ENCODE measurements at regions not wholly inside any gene's neighbourhood (a gene's known extent, or its start where the extent isn't known, plus 50 kb on each side); places are given as distances from the start of the nearest gene placed in this dataset.
"Not testable (repeated sequence)": the region's sequence is repeated elsewhere in the genome, so short reads cannot be mapped to it uniquely, and the experiment has no call there.

DNA sequence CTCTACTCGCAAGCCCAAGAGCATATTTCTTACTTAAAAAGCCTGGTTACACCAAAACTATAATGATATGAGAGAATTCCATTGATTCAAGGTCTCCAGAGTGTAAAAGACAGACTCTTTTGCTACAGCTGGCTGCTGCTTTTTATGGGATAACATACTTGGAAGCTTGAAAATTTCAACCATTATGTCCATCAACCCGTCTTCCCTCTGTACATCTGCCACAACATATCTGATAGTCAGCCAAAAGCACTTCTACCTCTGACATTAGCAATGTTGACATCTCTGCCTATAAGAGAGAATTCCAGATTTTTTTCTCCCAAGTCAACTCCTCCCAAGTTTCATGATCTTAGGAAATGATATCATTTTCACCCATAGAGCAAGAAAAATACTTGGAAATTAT lies 54.4 kb upstream of the IQCM start:
- no peak for DNase-seq (ENCODE audit: low spot score)

DNA sequence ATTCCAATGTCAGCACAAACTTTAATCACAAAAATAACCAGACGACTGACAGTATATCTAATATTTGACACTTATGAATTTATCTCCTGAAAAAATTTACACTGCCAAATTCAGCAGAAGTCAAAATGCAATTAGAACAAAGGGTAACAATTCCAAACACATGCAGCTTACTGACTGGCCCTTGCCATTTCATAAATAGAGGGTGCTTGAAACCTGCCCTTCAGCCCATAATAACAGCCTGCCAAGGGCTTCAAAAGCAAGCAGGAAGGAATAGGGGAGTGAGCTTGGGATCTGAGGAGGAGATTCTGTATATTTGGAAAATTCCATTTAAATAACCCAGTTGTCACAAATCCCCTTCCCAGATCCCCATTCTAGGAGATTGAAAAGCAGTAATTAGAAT lies 66.1 kb upstream of the IQCM start:
- no peak for DNase-seq (ENCODE audit: low spot score)

DNA sequence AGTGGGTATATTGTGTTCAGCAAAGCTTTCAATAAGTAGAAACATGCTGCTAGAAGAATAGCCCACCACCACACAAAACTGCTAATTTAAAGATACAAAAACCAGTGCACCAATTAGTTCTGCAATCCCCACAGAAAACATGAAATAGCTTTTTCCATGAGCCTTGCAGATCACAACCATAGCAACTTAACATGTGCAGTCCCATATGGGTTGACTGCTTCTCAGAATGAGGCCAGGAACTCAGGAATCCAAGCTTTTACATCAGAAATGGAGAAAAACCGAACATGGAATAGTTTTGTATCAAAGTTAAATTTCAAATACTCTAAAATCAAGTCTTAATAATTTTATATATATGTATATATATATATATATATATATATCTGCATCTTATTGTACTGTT lies 66.6 kb upstream of the IQCM start:
- DNase-seq (ENCODE audit: low spot score), result no peak

DNA sequence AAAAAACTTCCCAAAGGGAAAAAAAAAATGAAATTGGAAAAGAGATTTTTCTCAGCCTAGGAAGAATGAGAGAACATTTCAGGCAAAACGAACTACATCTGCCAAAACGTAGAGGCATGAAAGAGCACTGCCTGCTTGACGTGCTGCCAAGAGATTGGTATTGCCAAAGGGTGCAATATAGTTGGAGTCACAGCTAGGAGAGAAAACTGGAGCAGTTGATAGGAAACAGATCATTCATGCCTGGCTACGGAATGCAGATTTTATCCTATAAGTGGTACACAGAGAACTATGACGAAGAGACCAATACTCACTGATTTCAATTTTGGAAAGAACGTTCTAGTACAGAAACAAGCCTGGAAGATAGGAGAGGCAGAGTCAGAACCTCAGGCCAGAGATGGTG lies 68.4 kb upstream of the IQCM start:
- peak; percentile 24 for DNase-seq (ENCODE audit: low spot score)

DNA sequence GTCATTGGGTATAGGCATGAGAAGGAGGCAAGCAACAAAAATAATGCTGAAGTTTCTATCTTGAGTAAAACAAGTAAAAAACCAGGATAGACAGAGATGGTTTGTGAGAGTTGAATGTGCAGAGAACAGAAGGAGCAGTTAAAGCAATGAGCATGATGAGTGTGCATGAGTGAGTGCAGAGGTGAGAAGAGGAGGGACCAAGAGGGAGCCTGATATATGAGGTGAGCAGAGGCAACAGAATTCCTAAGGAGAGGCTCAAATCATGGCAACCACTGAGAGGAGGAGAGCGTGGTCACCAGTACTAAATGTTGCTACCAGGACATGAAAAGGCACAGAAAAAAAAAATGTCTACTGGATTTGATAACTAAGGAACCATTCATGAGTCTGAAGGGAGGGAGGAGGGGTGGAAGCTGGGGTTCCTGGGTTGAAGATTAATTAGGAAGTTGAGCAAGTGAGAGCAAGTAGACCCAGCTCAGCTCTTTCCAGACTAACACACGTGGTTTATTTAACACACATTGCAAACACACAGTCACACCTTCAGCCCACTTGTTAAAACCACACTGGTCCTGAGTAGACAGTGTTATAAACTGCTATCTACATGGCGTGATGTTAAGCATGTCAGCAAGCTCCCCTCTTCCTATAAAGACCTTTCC lies 69.0 kb upstream of the IQCM start:
- DNase-seq (ENCODE audit: low spot score), result no peak

DNA sequence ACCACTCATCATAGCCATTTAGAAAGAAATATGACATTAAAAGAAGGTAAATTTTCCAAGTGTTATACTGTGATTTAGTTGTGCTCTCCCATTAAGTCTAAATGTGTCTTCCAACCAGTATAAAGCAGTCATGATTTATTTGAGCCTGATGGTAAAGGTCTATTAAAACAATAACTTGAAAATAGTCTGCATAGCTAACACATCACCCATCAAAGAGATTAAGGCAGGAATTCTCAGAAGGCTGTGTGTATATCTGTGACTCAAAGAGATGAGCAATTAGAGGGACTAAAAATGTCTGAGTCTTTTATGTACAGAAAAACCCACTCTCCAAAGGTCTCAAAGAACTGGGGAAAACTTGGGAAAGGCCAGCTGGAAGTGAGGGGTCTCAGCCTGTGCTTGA lies 70.3 kb upstream of the IQCM start:
- no peak for DNase-seq (ENCODE audit: low spot score)

DNA sequence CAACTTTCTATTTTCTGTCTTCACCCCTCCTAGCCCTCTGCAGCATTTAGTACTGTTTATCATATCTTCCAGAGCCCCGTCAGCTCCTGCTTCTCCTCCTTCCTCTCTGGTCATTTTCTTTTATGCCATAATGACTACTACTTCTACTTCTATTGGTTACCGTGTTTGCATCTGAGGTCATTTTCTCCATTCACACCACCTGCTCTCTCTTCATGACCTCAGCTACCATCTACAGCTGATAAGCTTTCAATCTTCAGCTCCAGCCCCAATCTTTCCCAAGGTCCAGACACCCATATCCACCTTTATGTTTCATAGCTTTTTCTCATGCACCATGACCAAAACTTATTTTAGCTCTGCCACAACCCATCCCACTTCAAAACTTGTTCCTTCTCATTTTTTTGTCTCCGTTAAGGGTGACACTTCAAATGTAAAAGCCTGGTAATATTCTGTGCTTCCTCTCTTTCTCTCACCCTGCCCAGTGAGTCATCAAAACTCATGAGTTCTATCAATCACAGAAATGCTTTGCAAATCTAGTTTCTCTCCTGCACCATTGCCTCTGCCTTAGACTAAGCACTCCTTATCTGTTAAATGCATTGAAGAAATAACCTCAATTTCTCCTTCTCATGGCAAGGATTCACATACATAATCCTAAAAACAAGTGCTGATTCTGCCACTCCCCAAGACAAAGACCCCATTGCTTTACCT lies 71.3 kb upstream of the IQCM start:
- DNase-seq (ENCODE audit: low spot score), result no peak

DNA sequence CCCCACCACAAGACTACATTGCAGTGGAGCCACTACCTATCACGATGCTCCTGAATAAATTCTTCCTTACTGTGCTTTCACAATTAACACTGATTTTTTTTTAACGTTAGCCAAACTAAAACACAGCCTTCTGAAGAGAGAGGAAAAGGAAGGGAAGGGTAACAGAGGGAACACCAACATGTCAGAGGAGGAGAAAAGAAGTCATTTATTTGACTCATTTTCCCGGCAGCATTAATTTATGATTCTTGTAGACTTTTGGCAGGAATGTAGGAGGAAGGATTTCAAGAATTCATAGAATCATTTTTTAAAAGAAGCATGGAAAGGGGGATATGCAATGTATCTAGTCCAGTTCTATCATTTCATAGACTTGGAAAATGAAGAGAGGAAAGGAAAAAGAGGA lies 74.3 kb upstream of the IQCM start:
- DNase-seq (ENCODE audit: low spot score), result no peak

DNA sequence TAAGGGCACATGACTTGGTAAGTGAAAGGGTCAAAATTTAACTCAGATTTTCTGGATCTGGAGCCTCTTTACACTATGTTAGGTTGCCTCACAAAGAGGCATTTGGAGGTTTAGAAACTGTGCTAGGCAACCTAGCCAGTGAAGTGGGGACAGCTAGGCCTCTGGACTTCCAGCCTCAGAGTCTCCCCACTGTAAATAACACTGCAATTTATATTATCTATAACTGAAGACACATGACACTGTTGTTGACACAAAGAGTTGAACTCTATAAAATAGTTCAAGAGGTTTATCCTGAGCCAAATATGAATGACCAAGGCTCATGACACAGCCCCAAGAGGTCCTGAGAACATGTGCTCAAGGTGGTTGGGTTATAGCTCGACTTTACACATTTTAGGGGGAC lies 74.9 kb upstream of the IQCM start:
- DNase-seq (ENCODE audit: low spot score), result no peak

DNA sequence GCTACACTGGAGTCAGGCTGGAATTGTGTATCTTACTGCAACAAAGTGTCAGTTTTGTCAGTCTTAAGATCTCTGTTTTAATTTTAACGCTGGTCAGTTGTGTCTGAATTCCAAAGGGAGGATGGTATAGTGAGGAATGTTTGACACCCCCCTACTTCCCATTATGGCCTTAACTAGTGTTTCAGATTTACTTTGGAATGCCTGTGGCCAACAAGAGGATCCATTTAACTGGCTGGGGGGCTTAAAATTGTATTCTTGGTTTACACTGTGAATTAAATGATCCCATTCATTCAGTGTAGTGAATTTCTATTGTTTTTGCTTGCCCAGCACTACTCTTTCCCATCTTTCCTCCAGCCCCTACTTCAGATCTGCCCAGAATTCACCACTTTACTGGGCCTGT lies 75.8 kb upstream of the IQCM start:
- DNase-seq (ENCODE audit: low spot score), result no peak

DNA sequence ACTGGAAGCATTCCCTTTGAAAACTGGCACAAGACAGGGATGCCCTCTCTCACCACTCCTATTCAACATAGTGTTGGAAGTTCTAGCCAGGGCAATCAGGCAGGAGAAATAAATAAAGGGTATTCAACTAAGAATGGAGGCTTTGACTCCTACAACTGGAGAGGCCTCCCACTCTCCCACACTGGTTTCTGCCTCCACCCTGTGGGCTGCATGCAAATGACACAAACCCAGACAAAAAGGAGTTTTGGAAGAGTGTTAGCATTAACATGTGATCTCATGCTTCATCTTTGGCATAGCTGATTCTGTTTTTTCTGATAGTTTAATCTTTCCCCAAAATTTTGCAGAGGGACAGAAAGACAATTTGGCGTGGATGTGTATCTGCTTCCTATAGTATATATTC lies 80.8 kb upstream of the IQCM start:
- DNase-seq (ENCODE audit: low spot score), result peak; percentile 17

DNA sequence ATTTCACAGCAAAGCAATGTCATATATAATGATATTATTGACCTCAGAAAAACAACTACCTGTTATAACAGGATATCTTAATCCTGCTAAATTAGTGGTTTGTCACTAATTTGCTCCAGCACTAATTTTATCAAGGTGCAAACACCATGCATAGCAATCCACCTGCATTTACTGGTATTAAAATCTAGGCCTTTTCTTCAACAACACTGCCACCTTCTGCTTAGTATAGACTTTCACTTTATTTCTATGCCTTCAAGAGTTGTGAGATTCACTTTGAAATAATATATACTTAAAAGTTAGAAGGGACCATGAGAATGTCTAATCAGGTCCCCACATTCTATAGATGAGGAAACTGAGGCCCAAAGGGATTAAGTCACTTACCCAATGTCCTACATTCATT lies 82.1 kb upstream of the IQCM start:
- no peak for DNase-seq (ENCODE audit: low spot score)

DNA sequence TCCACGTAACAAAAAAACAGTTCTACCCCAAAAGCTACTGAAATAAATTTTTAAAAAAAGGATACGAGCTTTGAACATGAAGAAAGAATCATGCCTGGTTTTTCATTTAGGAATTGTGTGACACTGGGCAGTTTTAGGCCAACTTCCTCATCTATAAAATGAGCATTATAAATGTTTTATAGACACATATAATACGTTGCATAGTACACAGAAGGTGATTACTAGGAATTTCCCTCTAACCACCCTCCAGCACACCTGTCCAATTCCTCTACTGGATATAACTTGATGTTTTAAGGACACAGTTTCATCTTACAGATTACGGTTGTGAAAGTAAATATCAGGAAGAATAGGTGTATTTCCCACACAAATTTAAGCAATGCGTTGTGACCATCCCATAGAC lies 85.5 kb upstream of the IQCM start:
- DNase-seq (ENCODE audit: low spot score), result no peak

DNA sequence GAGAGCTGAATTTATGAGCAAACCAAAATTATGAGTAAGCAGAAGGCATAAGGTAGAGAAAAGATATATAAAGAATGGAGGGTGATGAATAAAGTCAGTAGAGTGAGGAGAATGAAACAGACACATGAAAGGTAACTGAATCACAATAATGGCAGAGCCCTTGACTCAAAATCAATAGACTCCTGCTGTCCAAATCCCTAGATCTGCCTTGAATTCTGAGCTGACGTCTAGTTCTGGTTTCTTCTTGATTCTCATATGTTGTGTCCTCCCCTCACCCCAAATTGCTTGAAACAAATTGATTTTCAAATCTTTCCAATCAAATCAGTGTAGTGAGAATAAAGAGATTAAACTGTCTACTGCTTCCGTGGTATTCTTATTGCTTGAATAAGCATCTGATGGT lies 86.6 kb upstream of the IQCM start:
- DNase-seq (ENCODE audit: low spot score), result no peak

DNA sequence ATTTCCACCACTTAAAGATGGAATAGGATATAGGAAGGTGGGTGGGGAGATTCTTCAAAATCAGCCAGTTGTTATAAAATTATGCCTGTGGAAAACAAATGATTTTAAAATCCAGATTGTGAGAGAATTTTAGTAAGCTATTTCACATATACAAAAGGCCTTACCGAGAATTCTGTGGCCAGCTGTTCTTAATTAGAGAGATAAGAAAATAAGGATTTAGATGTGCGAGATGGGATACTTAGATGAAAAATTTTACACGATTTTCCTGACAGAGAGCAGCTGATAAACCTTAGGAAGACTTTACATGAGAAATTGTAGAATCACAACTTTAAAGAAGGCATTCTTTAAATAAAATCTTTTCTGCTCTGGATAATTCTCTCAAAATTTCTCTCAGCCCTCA lies 94.5 kb upstream of the IQCM start:
- no peak for DNase-seq (ENCODE audit: low spot score)

DNA sequence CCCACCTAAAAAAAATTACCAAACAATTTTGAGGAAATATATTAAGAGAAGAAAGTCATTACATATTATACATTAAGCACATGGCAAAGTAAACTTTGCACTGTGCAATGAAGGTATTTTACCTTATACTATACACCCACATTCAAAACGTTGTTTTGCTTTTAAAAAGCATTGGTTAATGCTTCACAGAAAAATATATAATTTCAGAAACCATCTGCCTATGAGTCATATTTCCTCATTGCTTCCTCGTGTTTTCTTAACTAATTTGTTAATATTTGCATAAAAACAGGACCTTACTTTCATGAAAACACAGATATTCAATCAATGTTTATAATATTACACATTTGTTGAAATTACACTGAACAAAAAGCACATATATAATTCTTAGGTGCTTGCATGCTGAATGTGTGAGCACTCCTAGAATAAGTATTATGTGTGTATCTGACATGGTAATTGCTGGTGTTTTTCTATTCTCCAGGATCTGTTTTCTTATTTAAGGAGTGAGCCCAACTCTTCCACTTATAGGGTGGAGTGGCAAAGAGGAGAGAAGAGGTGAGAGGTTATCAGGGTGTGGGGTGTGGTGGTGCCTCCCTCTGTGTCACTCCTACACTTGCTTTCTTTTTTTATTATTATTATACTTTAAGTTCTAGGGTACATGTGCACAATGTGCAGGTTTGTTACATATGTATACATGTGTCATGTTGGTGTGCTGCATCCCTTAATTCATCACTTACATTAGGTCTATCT lies 95.1 kb upstream of the IQCM start:
- DNase-seq (ENCODE audit: low spot score), result no peak

DNA sequence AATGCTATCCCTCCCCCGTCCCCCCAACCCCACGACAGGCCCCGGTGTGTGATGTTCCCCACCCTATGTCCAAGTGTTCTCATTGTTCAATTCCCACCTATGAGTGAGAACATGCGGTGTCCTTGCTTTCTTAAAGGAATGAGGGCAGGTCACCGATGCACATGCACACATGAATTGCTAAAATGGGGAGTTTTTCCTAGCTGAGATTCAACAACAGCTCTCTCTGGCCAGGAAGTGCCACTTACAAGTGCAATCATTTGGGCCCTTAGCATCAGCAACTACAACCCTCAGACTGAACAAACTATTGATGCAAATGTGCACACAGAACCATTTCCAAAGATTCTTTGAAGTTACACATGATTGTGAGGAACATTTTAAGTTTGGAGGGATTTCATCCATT lies 95.7 kb upstream of the IQCM start:
- no peak for DNase-seq (ENCODE audit: low spot score)

DNA sequence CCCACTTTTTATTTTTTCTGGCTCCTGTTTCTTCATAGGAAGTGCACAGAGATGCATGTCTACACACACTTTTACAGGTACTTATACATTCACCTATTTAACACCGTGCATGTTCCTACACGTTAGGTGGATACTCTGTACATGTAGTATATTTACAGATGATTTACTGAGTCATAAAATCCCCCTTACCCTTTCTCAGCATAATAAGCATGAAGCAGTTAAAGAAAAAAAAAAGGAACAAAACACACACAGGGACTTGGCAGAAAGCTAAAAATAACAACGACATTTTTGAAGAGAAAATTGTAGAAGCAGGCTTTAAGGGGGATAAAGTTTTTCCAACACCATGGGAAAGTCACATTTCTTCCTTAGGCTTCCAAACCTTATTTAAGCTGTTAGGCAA lies 96.4 kb upstream of the IQCM start:
- no peak for DNase-seq (ENCODE audit: low spot score)

DNA sequence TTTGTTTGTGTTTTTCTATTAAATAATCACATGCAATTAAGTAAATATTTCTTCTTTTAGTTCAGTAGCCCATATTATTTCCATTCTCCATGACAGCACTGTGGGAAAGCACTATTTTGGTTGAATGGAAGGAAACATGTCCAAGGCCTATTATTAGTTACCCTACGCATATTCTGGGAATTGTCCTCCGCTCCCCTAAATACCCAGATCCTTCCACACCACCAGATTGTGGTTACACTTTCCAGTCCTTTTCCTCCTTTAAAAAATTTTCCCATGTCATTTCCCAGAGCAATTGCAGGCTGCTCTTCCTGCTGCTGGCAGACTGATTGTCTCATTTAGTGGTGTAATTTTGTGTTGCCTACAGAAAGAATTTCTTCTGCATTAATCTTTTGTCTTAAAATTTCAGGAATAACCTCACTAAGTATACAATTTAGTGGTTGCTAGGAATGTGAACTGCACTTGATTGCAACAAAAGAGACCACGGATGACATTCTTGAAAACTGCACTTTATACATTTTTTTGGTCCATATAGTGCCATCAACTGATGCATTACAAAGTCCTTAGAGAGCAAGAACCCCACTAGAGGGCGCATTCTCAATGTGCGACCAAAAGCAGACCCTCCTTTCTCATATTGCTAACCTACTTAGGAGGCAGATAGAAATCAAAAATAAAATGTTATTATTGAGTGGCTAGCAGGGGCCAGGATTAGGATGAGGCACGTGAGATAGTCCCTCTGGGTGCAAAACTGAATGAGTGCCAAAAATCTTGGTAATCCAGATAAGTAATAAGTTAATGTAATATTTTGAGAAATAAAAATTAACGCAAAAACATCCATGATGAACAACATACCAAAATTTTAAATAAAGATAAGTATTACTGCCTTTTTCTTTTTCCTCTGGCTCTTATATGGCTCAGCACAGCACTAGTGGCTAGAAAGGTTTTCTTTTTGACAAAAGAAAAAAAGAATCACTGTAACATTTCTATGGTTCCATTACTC lies 98.8 kb upstream of the IQCM start:
- DNase-seq (ENCODE audit: low spot score), result peak; percentile 11

DNA sequence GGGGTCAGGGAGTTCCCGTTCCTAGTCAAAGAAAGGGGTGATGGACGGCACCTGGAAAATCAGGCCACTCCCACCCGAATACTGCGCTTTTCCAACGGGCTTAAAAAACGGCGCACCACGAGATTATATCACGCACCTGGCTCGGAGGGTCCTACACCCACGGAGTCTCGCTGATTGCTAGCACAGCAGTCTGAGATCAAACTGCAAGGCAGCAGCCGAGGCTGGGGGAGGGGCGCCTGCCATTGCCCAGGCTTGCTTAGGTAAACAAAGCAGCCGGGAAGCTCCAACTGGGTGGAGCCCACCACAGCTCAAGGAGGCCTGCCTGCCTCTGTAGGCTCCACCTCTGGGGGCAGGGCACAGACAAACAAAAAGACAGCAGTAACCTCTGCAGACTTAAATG lies 100.1 kb upstream of the IQCM start:
- DNase-seq (ENCODE audit: low spot score), result not testable (repeated sequence)

DNA sequence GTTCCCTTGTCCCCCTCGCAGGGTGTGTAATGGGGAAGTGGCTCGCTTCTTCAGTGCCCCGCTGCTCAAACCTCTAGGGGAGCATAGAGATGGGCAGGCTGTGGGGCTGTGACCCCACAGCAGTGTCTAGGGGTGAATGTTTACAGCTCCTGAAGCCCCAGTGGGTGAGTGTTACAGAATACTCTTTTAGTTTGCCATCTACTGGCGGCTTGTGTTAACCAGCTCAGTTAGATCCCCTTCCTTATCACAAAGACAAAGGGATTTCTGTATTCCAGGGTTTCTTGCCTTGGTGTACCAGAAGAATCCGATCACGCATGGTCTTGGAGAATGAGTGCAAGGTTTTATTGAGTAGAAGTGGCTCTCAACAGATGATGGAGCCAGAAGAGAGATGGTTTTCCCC lies 108.1 kb upstream of the IQCM start:
- no peak for DNase-seq (ENCODE audit: low spot score)

DNA sequence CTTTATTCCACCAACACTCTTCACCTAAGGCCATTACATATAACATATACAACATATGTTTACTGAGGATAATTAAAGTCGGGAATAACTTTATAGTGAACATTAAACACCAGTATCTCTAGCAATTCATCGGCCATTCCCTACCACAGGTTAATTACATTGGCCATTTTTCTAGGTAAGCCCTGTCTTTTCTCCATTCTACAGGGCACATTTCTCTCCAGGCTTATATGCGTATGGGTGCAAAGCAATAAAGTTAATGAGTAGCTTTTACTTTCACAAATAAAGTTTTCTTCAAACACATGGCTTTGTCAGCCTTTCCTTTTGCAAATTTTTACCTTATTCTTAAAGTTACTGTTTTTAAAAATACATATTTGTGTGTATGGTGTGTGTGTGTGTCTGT lies 111.9 kb upstream of the IQCM start:
- no peak for DNase-seq (ENCODE audit: low spot score)
